GM12878 (cell line): ENCODE measurements at regions not wholly inside any gene's neighbourhood (a gene's known extent, or its start where the extent isn't known, plus 50 kb on each side); places are given as distances from the start of the nearest gene placed in this dataset.

Source experiments
- ATAC-seq: fragments of 200-7000 bp; cut with Tn5 transposase; 3 replicates; pipeline ENCODE4 v1.9.1; 2020; ENCODE audit warnings: mild to moderate bottlenecking, moderate library complexity
- BruUV-seq: library from RNA; stranded (reverse); fragments of 400-500 nt; replicated peaks from 2 replicates; lab custom pipeline; 2021; lab: Mats Ljungman, UMichigan
- CTCF ChIA-PET: fragments of 300-600 bp; sonication (Branson Sonifier 250); formaldehyde crosslinking; extraction: SDS; loops from one replicate; lab custom pipeline; 2021; ENCODE audit warnings: inconsistent platforms; lab: Yijun Ruan, JAX
- POLR2A ChIA-PET: fragments of 350-600 bp; formaldehyde crosslinking; extraction: SDS; loops from one replicate; lab custom pipeline; 2021; ENCODE audit warnings: inconsistent platforms; lab: Charles Lee
- RAD21 ChIA-PET: fragments of 300-600 bp; sonication (Branson Sonifier 250); formaldehyde crosslinking; loops from one replicate; lab custom pipeline; 2023; ENCODE audit warnings: antibody characterized with exemption; ENCODE audit not compliant: unreplicated experiment; lab: Charles Lee
- SMC1A ChIA-PET: fragments of 300-600 bp; sonication (Branson Sonifier 250); formaldehyde crosslinking; loops from one replicate; lab custom pipeline; 2023; ENCODE audit not compliant: unreplicated experiment, uncharacterized antibody; lab: Charles Lee
- DNase-seq: peaks from one replicate; pipeline ENCODE4 v3.0.0-alpha.2; 2011; ENCODE audit warnings: low read depth, low spot score
- FAIRE-seq: peaks from 3 replicates; lab custom pipeline; 2011; peaks lifted over from hg19 to GRCh38; lab: Jason Lieb, UNC
- H2AFZ ChIP-seq: 2 replicates; pipeline ENCODE4 v1.6.0; 2011; ENCODE audit warnings: low read depth, low read length, control low read depth; ENCODE audit not compliant: control insufficient read depth
- H3K27ac ChIP-seq: 2 replicates; pipeline ENCODE4 v1.5.1; 2011; ENCODE audit warnings: control low read depth; ENCODE audit not compliant: control insufficient read depth, insufficient read depth
- H3K27me3 ChIP-seq, 2 experiments: replicated peaks in 1 of 2; 2 replicates each; pipeline versions ENCODE4 v1.6.0 to v1.6.1; 2011; ENCODE audit warnings: low read length in 1 of 2; ENCODE audit not compliant: control insufficient read depth in 2 of 2, insufficient read depth in 2 of 2
- H3K36me3 ChIP-seq, 2 experiments: 2 replicates each; pipeline ENCODE4 v1.5.1; 2011; ENCODE audit warnings: low read length in 1 of 2; ENCODE audit not compliant: control insufficient read depth in 2 of 2, insufficient read depth in 2 of 2
- H3K4me1 ChIP-seq: 2 replicates; pipeline ENCODE4 v1.6.1; 2011; ENCODE audit warnings: mild to moderate bottlenecking, low read length, moderate library complexity, mixed read lengths; ENCODE audit not compliant: control insufficient read depth, insufficient read depth
- H3K4me2 ChIP-seq: 2 replicates; pipeline ENCODE4 v1.6.0; 2011; ENCODE audit warnings: control low read depth; ENCODE audit not compliant: control insufficient read depth, insufficient read depth
- H3K4me3 ChIP-seq: fragments of 200-600 bp; sonication (generic); 2 replicates; pipeline ENCODE4 v1.5.1; 2016
- H3K79me2 ChIP-seq: 2 replicates; pipeline ENCODE4 v1.6.0; 2011; ENCODE audit warnings: low read length; ENCODE audit not compliant: control insufficient read depth, insufficient read depth
- H3K9ac ChIP-seq: 2 replicates; pipeline ENCODE4 v1.8.0; 2011; ENCODE audit warnings: low read length, control low read depth, mixed read lengths; ENCODE audit not compliant: control insufficient read depth, insufficient read depth
- H3K9me3 ChIP-seq: replicated peaks from 3 replicates; pipeline ENCODE4 v1.5.1; 2011; ENCODE audit warnings: mild to moderate bottlenecking, low read length; ENCODE audit not compliant: control insufficient read depth, insufficient read depth
- H4K20me1 ChIP-seq: 2 replicates; pipeline ENCODE4 v1.6.0; 2011; ENCODE audit not compliant: control insufficient read depth, insufficient read depth
- ATF2 ChIP-seq: IDR thresholded peaks from 2 replicates; pipeline ENCODE4 v1.6.1; 2012; ENCODE audit warnings: low read length, inconsistent platforms
- CBFB ChIP-seq: IDR thresholded peaks from 2 replicates; pipeline ENCODE4 v1.6.1; 2016; ENCODE audit warnings: antibody characterized with exemption, low read depth
- E2F8 ChIP-seq: fragments of 450-650 bp; IDR thresholded peaks from 2 replicates; pipeline ENCODE4 v1.6.1; 2018; ENCODE audit warnings: mild to moderate bottlenecking, low read depth, moderate library complexity; ENCODE audit not compliant: partially characterized antibody
- FOS ChIP-seq: IDR thresholded peaks from 3 replicates; pipeline ENCODE4 v1.6.1; 2011; ENCODE audit warnings: borderline replicate concordance; ENCODE audit not compliant: insufficient read length; ENCODE audit errors: extremely low read depth
- GABPA ChIP-seq: IDR thresholded peaks from 2 replicates; pipeline ENCODE4 v1.6.1; 2014; ENCODE audit warnings: antibody characterized with exemption, low read depth, mild to moderate bottlenecking, inconsistent platforms
- HDGF ChIP-seq: fragments of 450-650 bp; IDR thresholded peaks from 2 replicates; pipeline ENCODE4 v1.6.1; 2016; ENCODE audit warnings: antibody characterized with exemption
- MXI1 ChIP-seq: fragments of 150-350 bp; IDR thresholded peaks from 2 replicates; pipeline ENCODE4 v1.6.1; 2011; ENCODE audit warnings: low read depth, mild to moderate bottlenecking, inconsistent platforms, low read length, improper control_type of control experiment
- MYB ChIP-seq: fragments of 150-350 bp; IDR thresholded peaks from 2 replicates; pipeline ENCODE4 v1.6.1; 2014; ENCODE audit warnings: mild to moderate bottlenecking, low read depth, low read length, borderline replicate concordance
- NFIC ChIP-seq: IDR thresholded peaks from 2 replicates; pipeline ENCODE4 v1.6.1; 2012; ENCODE audit warnings: low read depth, mild to moderate bottlenecking, inconsistent platforms, low read length, moderate library complexity
- NFYB ChIP-seq: IDR thresholded peaks from 2 replicates; pipeline ENCODE4 v1.6.1; 2011; ENCODE audit warnings: low read depth, mild to moderate bottlenecking, low read length, improper control_type of control experiment, moderate library complexity; ENCODE audit not compliant: insufficient read depth
- NR2C1 ChIP-seq: fragments of 450-650 bp; IDR thresholded peaks from 2 replicates; pipeline ENCODE4 v1.6.1; 2017; ENCODE audit warnings: antibody characterized with exemption, mild to moderate bottlenecking, moderate library complexity
- PKNOX1 ChIP-seq: fragments of 450-650 bp; IDR thresholded peaks from 2 replicates; pipeline ENCODE4 v1.6.1; 2016; ENCODE audit warnings: mild to moderate bottlenecking
- RCOR1 ChIP-seq: conservative IDR thresholded peaks from 2 replicates; pipeline ENCODE4 v1.6.1; 2012; ENCODE audit warnings: low read depth, low read length, improper control_type of control experiment
- SREBF1 ChIP-seq: IDR thresholded peaks from 2 replicates; pipeline ENCODE4 v1.6.1; 2012; ENCODE audit warnings: mild to moderate bottlenecking, low read length
- SUPT20H ChIP-seq: IDR thresholded peaks from 2 replicates; pipeline ENCODE4 v1.6.1; 2011; ENCODE audit warnings: low read depth, mild to moderate bottlenecking, low read length, moderate library complexity, borderline replicate concordance; ENCODE audit not compliant: control insufficient read depth
- WGBS: methylation state at CpG from one replicate; pipeline ENCODE4 v1.1.6; 2016; ENCODE audit warnings: low lambda C conversion rate; ENCODE audit not compliant: insufficient replicate concordance, insufficient coverage; ENCODE audit errors: missing lambda C conversion rate; 5-methylcytosine and 5-hydroxymethylcytosine counted together
- in situ Hi-C: fragments of 300-500 bp; cut with MboI; formaldehyde crosslinking; loops from 9 replicates; pipeline ENCODE4 v1.14.3; 2018; ENCODE audit warnings: mixed read lengths
- intact Hi-C: fragments of 100-400 bp; cut with micrococcal nuclease; formaldehyde crosslinking; loops from one replicate; pipeline ENCODE4 v1.14.2; 2022; ENCODE audit not compliant: unreplicated experiment

- H3K36me3 ChIP-seq = no peaks in the 10 kb centered on the region
- CTCF ChIA-PET = no interaction called here
- no peaks in the 10 kb centered on the region for H3K79me2 ChIP-seq
- in situ Hi-C loops = no loop called here
- SMC1A ChIA-PET = interaction anchor here (1.4 kb wide), 1 partner anchor 523 kb away, joined by 3 read pairs; no protein-coding TSS in a partner anchor
- no peak for FAIRE-seq
- no peak overlapping the region for H3K4me3 ChIP-seq
- H4K20me1 ChIP-seq = no peaks in the 10 kb centered on the region
- ATAC-seq = no peak
- H3K27ac ChIP-seq = no peak overlapping the region
- no peaks in the 10 kb centered on the region for H3K9me3 ChIP-seq
- RAD21 ChIA-PET = no interaction called here
- intact Hi-C loops = no loop called here
- no peaks in the 10 kb centered on the region for H3K4me1 ChIP-seq
- BruUV-seq = no TSS peak
- TF ChIP-seq MYB (no peak), NFIC (no peak), FOS (no peak), NR2C1 (no peak), CBFB (no peak), ATF2 (no peak), HDGF (no peak)
- H3K4me2 ChIP-seq = no peak overlapping the region
- no peak overlapping the region for H3K9ac ChIP-seq
- DNase-seq = no peak
- H2AFZ ChIP-seq = no peak overlapping the region
- H3K27me3 ChIP-seq = no peaks in the 10 kb centered on the region
- POLR2A ChIA-PET = no interaction called here
Observed at GRCh38 chr12:78651755-78652154, 212.8 kb upstream of the SYT1 start.

- no peaks in the 10 kb centered on the region for H3K9me3 ChIP-seq
- CTCF ChIA-PET = no interaction called here
- RAD21 ChIA-PET = no interaction called here
- no peaks in the 10 kb centered on the region for H4K20me1 ChIP-seq
- H3K36me3 ChIP-seq = no peaks in the 10 kb centered on the region
- no peaks in the 10 kb centered on the region for H3K79me2 ChIP-seq
- H3K4me3 ChIP-seq = no peak overlapping the region
- SMC1A ChIA-PET = interaction anchor here (0.9 kb wide), 1 partner anchor 15 kb away, joined by 3 read pairs; no protein-coding TSS in a partner anchor
- intact Hi-C loops = no loop called here
- no peak overlapping the region for H3K27ac ChIP-seq
- no peak overlapping the region for H3K4me2 ChIP-seq
- BruUV-seq = no TSS peak
- no peaks in the 10 kb centered on the region for H3K4me1 ChIP-seq
- no peaks in the 10 kb centered on the region for H3K27me3 ChIP-seq
- FAIRE-seq (no peak), ATAC-seq (no peak), DNase-seq (no peak)
- no peak overlapping the region for H2AFZ ChIP-seq
- WGBS = 0% methylated on average over 1 of the region's 1 CpG
- H3K9ac ChIP-seq = no peak overlapping the region
- in situ Hi-C loops = no loop called here
- POLR2A ChIA-PET = no interaction called here
- TF ChIP-seq PKNOX1 (no peak), SUPT20H (no peak), SREBF1 (no peak), MXI1 (no peak), E2F8 (no peak), NR2C1 (no peak), RCOR1 (no peak), NFYB (no peak), GABPA (no peak)
Observed at GRCh38 chr12:78666584-78666983, 198.0 kb upstream of the SYT1 start.
